BJ (cell line): ENCODE measurements at regions not wholly inside any gene's neighbourhood (a gene's known extent, or its start where the extent isn't known, plus 50 kb on each side); places are given as distances from the start of the nearest gene placed in this dataset.

Source experiments
- CTCF ChIA-PET: fragments of 350-600 bp; formaldehyde crosslinking; extraction: SDS; loops from one replicate; lab custom pipeline; 2021; ENCODE audit warnings: antibody characterized with exemption, inconsistent platforms; lab: Yijun Ruan, JAX
- POLR2A ChIA-PET: fragments of 300-600 bp; sonication (Branson Sonifier 250); formaldehyde crosslinking; extraction: SDS; loops from one replicate; lab custom pipeline; 2021; ENCODE audit warnings: antibody characterized with exemption; lab: Charles Lee
- DNase-seq: peaks from one replicate; pipeline ENCODE4 v3.0.0-alpha.2; 2011; ENCODE audit warnings: low read depth
- H3K27me3 ChIP-seq: 2 replicates; pipeline ENCODE4 v1.6.0; 2011; ENCODE audit warnings: low read length; ENCODE audit not compliant: control insufficient read depth, insufficient read depth
- H3K36me3 ChIP-seq: 2 replicates; pipeline ENCODE4 v1.5.1; 2011; ENCODE audit warnings: low read length; ENCODE audit not compliant: control insufficient read depth, insufficient read depth
- H3K4me3 ChIP-seq: 2 replicates; pipeline ENCODE4 v1.5.1; 2011; ENCODE audit warnings: low read depth, mild to moderate bottlenecking, control low read depth, low read length
- TF ChIP-seq, protein P1 (sequence below): IDR thresholded peaks from 2 replicates; pipeline ENCODE4 v1.5.1; 2011; ENCODE audit warnings: low read depth, mild to moderate bottlenecking, control low read depth, inconsistent platforms, low read length, moderate library complexity; ENCODE audit not compliant: insufficient read depth

DNA sequence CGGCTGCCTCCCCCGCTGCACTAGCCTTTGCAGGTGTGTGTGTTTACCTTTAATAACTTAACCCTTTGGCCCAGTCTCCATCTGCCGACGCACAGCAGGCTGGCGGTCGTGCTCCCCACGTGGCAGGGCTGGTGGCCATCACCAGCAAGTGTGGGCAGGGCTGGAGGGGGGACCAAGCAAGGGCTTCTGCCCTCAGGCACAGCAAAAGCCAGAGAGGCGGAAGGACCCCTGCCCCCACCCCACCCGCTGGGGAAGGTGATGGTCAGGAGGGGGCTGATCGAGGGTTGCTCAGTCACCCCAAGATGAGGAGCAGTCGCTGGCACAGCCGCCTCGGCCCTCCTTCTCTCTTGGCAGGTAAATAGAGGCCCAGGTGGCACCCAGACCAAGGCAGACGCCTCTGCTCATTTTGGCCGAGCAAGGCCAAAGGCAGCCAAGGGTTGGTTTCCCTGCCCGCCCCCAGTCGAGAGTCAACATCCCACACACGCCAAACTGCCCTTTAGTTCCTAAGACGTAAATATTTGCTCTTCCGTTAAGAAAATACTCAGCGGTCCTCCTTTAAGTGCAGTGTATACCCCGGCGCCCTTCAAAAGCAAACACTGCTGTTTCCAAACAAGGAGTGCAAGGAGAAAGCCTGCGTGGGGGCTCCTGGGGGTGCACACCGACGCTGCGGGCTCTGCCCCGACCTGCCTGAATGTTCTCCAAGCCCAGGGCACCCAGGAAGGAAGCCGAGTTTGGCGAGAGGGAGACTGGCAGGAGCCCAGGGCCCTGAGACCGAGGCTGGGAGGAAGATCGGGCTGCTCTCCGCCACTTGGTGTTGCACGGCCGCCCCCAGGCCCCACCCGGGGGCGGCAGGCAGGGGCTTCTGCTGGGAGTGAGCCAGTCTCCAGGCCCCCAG is 82.7 kb downstream of the SIK1 start:
- POLR2A ChIA-PET, result no interaction called here
- CTCF ChIA-PET, result no interaction called here

DNA sequence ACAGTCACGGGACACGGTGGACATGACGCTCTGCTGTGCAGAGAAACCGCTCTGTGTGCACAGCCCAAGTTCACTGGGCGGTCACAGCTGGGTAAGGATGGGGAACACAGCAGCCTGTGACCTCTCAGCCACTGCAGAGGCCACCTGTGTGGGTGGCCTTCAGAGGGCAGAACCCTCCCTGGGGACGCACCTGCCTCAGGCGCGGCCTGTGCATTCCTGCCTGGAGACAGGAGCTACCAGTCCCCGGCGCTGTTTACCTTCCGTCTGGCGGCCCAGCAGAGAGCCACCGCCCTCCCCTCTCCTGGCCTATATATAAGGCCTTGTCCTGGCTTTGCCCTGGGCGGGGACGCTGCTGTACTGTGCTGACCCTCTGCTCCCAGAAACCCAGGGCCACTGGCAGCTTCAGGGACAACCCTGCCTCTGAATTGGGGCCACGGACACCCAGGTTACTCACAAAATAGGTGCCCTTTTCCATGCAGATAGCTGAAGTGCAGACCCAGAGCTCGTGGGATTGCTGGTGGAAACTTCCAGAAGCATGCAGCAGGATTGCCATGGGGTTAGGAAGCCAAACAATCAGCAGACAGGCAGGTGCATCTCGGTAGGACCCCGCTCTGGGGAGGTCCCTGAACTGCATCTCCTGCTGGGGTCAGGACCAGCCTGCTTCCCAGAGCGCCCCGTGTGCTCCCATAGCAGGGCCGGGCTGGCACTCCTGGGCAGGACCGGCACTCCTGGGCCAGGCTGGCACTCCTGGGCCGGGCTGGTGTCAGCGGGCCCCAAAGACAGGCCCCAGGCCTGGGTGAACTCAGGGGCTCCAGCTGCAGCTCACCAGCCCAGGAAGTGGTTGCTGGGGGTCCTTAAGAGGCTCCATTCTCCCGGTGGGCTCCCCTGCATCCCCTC is 83.6 kb downstream of the SIK1 start:
- Histone ChIP-seq H3K27me3 (no peaks in the 10 kb centered on the region), H3K36me3 (no peaks in the 10 kb centered on the region), H3K4me3 (no peak overlapping the region)
- ChIA-PET POLR2A (no interaction called here), CTCF (interaction anchor here (0.6 kb wide), 1 partner anchor 31 kb away, joined by 4 read pairs; no protein-coding TSS in a partner anchor)
- DNase-seq, result no peak
- TF ChIP-seq, protein P1, sequence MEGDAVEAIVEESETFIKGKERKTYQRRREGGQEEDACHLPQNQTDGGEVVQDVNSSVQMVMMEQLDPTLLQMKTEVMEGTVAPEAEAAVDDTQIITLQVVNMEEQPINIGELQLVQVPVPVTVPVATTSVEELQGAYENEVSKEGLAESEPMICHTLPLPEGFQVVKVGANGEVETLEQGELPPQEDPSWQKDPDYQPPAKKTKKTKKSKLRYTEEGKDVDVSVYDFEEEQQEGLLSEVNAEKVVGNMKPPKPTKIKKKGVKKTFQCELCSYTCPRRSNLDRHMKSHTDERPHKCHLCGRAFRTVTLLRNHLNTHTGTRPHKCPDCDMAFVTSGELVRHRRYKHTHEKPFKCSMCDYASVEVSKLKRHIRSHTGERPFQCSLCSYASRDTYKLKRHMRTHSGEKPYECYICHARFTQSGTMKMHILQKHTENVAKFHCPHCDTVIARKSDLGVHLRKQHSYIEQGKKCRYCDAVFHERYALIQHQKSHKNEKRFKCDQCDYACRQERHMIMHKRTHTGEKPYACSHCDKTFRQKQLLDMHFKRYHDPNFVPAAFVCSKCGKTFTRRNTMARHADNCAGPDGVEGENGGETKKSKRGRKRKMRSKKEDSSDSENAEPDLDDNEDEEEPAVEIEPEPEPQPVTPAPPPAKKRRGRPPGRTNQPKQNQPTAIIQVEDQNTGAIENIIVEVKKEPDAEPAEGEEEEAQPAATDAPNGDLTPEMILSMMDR, result no peak

More for the DNA sequence above, 82.7 kb downstream of the SIK1 start:
- Histone ChIP-seq H3K4me3 (no peak overlapping the region), H3K36me3 (no peaks in the 10 kb centered on the region), H3K27me3 (no peaks in the 10 kb centered on the region)
- TF ChIP-seq, protein P1, result no peak
- DNase-seq, result no peak

DNA sequence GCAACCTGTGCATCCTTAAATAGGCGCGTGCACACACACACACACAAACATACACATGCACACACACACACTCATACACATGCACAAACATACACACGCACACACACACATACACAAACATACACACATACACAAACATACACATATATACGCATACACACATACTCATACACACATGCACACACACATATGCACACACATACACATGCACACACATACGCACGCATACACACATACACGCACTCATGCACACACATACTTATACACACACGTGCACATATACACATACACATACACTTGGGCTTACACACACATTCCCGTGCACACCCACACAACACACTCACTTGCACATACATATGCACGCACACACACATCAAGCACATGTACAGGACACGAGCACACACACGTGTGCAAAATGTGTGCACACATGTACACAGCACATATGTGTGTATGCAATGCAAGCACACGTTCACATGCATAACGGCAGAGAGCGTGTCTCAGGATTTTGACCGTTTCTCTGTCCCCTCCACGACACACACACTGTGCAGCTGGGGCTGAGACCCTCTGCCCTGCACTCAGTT is 84.5 kb downstream of the SIK1 start:
- Histone ChIP-seq H3K4me3 (no peak overlapping the region), H3K27me3 (no peaks in the 10 kb centered on the region), H3K36me3 (no peaks in the 10 kb centered on the region)
- no peak for DNase-seq
- CTCF ChIA-PET, result no interaction called here
- POLR2A ChIA-PET, result no interaction called here
- TF ChIP-seq, protein P1, result no peak

DNA sequence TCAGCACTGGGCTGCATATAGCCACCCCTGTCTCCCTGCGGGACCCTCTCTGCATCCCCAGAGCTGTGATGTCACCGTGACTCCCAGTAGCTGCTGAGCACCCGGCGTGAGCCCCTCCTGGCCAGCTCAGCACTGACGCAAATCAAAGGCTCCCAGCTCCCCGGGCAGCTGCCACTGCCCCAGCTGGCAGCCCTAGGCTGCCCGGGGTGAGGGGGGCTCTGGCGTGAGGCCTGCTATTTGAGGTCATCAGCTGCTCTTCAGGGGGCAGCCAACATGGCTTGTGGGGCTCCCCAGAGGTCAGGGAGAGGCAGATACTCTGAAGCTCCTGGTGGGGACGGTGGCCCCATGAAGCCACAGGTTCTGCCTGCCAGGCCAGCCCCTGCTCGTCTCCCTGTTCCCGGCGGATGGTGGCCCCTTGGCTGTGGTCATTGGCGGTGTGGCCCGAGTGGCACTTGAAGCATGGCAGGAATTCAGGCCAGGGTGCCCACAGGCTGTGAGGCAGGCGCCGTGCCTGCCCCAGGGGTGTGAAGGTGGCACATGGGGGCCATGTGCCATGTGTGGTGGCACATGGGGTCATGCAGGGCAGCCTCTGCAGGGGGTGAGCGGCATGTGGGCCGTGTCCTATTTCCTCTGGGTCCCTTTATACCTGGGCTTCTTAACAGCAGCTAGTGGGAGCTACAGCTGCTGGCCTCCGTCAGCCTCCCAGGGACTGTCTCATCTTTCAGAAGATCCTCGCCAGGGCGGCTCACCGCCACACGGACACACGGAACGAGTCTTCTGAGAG is 85.4 kb downstream of the SIK1 start:
- no peak for DNase-seq
- ChIA-PET CTCF (interaction anchor here (0.9 kb wide), 2 partner anchors 15 to 303 kb away, joined by 3 read pairs; no protein-coding TSS in a partner anchor), POLR2A (no interaction called here)
- no peaks in the 10 kb centered on the region for H3K36me3 ChIP-seq
- H3K27me3 ChIP-seq, result no peaks in the 10 kb centered on the region
- TF ChIP-seq, protein P1, result no peak
- H3K4me3 ChIP-seq, result no peak overlapping the region
